ENCODE measurements at regions not wholly inside any gene's neighbourhood (a gene's known extent, or its start where the extent isn't known, plus 50 kb on each side); places are given as distances from the start of the nearest gene placed in this dataset.

DNA sequence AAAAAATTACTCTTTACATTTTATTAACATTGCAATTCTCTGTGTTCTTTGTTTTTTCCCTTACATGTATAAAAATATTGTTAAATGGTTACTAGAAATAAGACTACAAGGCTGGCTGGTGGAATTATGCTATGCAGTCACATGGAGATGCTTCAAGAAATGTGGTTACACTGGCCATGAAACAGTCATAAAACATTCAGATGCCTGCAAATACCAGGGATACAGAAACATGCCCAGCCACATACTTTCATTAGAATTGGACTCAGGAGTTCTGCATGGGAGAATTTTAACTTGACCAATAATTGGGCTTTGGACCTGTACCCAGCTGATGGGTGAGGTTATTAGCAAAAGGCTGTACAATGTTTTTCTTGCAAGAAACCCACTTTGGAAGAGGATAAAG lies 1407.7 kb upstream of the SLC10A2 start:
- Histone ChIP-seq H3K9me3 (replicated peaks in 1 of 2; ENCODE audit: control insufficient read depth in 2 of 2, insufficient read depth in 1 of 2, low read depth in 1 of 2, low read length in 2 of 2) (no peaks in the 10 kb centered on the region), H3K18ac (ENCODE audit: low read length) (no peak overlapping the region), H2BK12ac (ENCODE audit: low read length) (no peak overlapping the region), H4K8ac (ENCODE audit: low read depth, low read length) (no peak overlapping the region), H4K91ac (ENCODE audit: low read depth, low read length, poor library complexity) (no peak overlapping the region), H3K27ac (replicated peaks; ENCODE audit: low read length) (no peak overlapping the region), H2AFZ (ENCODE audit: low read length) (peak overlapping the region; percentile 18), H2BK15ac (ENCODE audit: low read length) (no peak overlapping the region), H2BK5ac (ENCODE audit: low read length) (no peak overlapping the region), H2BK120ac (ENCODE audit: low read depth, low read length) (no peak overlapping the region), H3K4me1 (ENCODE audit: control insufficient read depth in 2 of 2, insufficient read depth in 1 of 2, low read depth in 1 of 2, low read length in 2 of 2) (no peaks in the 10 kb centered on the region), H3K14ac (ENCODE audit: low read length) (no peak overlapping the region), H3K23ac (ENCODE audit: low read depth, low read length, poor library complexity) (no peak overlapping the region), H3K4me3 (ENCODE audit: low read length in 2 of 2) (no peak overlapping the region), H3K4ac (ENCODE audit: low read length) (no peak overlapping the region), H3K79me1 (ENCODE audit: low read depth, low read length) (no peaks in the 10 kb centered on the region), H2AK5ac (ENCODE audit: low read depth, low read length) (no peak overlapping the region), H3K4me2 (ENCODE audit: insufficient read depth, low read length, poor library complexity, severe bottlenecking) (no peak overlapping the region), H3K27me3 (ENCODE audit: control insufficient read depth in 3 of 3, insufficient read depth in 3 of 3, low read depth in 1 of 3, low read length in 3 of 3) (no peaks in the 10 kb centered on the region), H3K9ac (ENCODE audit: low read depth, low read length, poor library complexity) (no peak overlapping the region), H3K36me3 (replicated peaks in 1 of 2; ENCODE audit: control insufficient read depth in 2 of 2, insufficient read depth in 2 of 2, low read length in 2 of 2) (no peaks in the 10 kb centered on the region)
- DNase-seq (ENCODE audit: low spot score), result no peak

DNA sequence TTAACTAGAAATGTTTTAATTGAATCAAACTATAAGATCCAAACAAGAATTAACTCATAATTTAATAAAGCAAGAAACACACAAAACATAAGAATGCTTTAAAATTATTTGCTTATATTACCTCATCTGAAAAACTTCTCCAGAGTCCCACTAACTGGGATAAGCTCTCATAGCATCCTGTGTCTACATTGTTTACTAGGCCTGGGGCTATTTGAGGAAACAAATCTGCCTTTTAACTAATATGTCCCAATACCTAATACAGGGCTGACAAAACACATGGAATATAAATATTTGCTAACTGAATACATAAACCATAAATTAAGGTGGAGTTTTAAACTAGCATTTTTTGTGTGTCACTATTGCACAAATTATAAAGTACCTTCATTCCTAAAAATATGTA lies 1399.8 kb upstream of the SLC10A2 start:
- Histone ChIP-seq H3K9ac (ENCODE audit: low read depth, low read length, poor library complexity) (no peak overlapping the region), H3K18ac (ENCODE audit: low read length) (no peak overlapping the region), H3K4me2 (ENCODE audit: insufficient read depth, low read length, poor library complexity, severe bottlenecking) (no peak overlapping the region), H3K4ac (ENCODE audit: low read length) (no peak overlapping the region), H2AFZ (ENCODE audit: low read length) (no peak overlapping the region), H2BK5ac (ENCODE audit: low read length) (no peak overlapping the region), H3K4me1 (ENCODE audit: control insufficient read depth in 2 of 2, insufficient read depth in 1 of 2, low read depth in 1 of 2, low read length in 2 of 2) (peaks cover 0 to under 1% of the 10 kb centered on the region in 2 donors), H4K8ac (ENCODE audit: low read depth, low read length) (no peak overlapping the region), H2AK5ac (ENCODE audit: low read depth, low read length) (no peak overlapping the region), H3K9me3 (replicated peaks in 1 of 2; ENCODE audit: control insufficient read depth in 2 of 2, insufficient read depth in 1 of 2, low read depth in 1 of 2, low read length in 2 of 2) (no peaks in the 10 kb centered on the region), H3K14ac (ENCODE audit: low read length) (no peak overlapping the region), H3K79me1 (ENCODE audit: low read depth, low read length) (no peaks in the 10 kb centered on the region), H2BK12ac (ENCODE audit: low read length) (no peak overlapping the region), H3K27me3 (ENCODE audit: control insufficient read depth in 3 of 3, insufficient read depth in 3 of 3, low read depth in 1 of 3, low read length in 3 of 3) (no peaks in the 10 kb centered on the region), H4K91ac (ENCODE audit: low read depth, low read length, poor library complexity) (no peak overlapping the region), H3K4me3 (ENCODE audit: low read length in 2 of 2) (no peak overlapping the region), H2BK120ac (ENCODE audit: low read depth, low read length) (no peak overlapping the region), H2BK15ac (ENCODE audit: low read length) (no peak overlapping the region), H3K27ac (replicated peaks; ENCODE audit: low read length) (no peak overlapping the region), H3K36me3 (replicated peaks in 1 of 2; ENCODE audit: control insufficient read depth in 2 of 2, insufficient read depth in 2 of 2, low read length in 2 of 2) (no peaks in the 10 kb centered on the region), H3K23ac (ENCODE audit: low read depth, low read length, poor library complexity) (no peak overlapping the region)
- DNase-seq (ENCODE audit: low spot score), result no peak

- Histone ChIP-seq H2BK5ac (ENCODE audit: low read length) (no peak overlapping the region), H3K9ac (ENCODE audit: low read depth, low read length, poor library complexity) (no peak overlapping the region), H4K8ac (ENCODE audit: low read depth, low read length) (no peak overlapping the region), H2BK12ac (ENCODE audit: low read length) (no peak overlapping the region), H3K14ac (ENCODE audit: low read length) (no peak overlapping the region), H2AK5ac (ENCODE audit: low read depth, low read length) (no peak overlapping the region), H3K4me2 (ENCODE audit: insufficient read depth, low read length, poor library complexity, severe bottlenecking) (no peak overlapping the region), H3K9me3 (replicated peaks in 1 of 2; ENCODE audit: control insufficient read depth in 2 of 2, insufficient read depth in 1 of 2, low read depth in 1 of 2, low read length in 2 of 2) (peaks cover 0 to 3% of the 10 kb centered on the region in 2 donors), H3K4ac (ENCODE audit: low read length) (no peak overlapping the region), H3K4me1 (ENCODE audit: control insufficient read depth in 2 of 2, insufficient read depth in 1 of 2, low read depth in 1 of 2, low read length in 2 of 2) (peaks cover 0 to 6% of the 10 kb centered on the region in 2 donors), H3K27ac (replicated peaks; ENCODE audit: low read length) (no peak overlapping the region), H3K79me1 (ENCODE audit: low read depth, low read length) (no peaks in the 10 kb centered on the region), H4K91ac (ENCODE audit: low read depth, low read length, poor library complexity) (no peak overlapping the region), H3K18ac (ENCODE audit: low read length) (no peak overlapping the region), H3K4me3 (ENCODE audit: low read length in 2 of 2) (peak overlapping the region in 1 of 2 donors; percentile 29), H3K36me3 (replicated peaks in 1 of 2; ENCODE audit: control insufficient read depth in 2 of 2, insufficient read depth in 2 of 2, low read length in 2 of 2) (no peaks in the 10 kb centered on the region), H2BK120ac (ENCODE audit: low read depth, low read length) (no peak overlapping the region), H3K23ac (ENCODE audit: low read depth, low read length, poor library complexity) (no peak overlapping the region), H2BK15ac (ENCODE audit: low read length) (no peak overlapping the region), H3K27me3 (ENCODE audit: control insufficient read depth in 3 of 3, insufficient read depth in 3 of 3, low read depth in 1 of 3, low read length in 3 of 3) (no peaks in the 10 kb centered on the region), H2AFZ (ENCODE audit: low read length) (peak overlapping the region; percentile 65)
- whole genome bisulfite sequencing, 2 donors (ENCODE audit: extremely low coverage in 2 of 2, insufficient read length in 2 of 2, insufficient replicate concordance in 1 of 2), result no CpG with 5 or more reads among the region's 4 CpGs
- DNase-seq (ENCODE audit: low spot score), result peak; percentile 8
These were observed 1394.8 kb upstream of the SLC10A2 start for GRCh38 chr13:104461049-104461448.

- WGBS, 2 donors (ENCODE audit: extremely low coverage in 2 of 2, insufficient read length in 2 of 2, insufficient replicate concordance in 1 of 2), result no CpG with 5 or more reads among the region's 2 CpGs
- no peak overlapping the region for H3K4me3 ChIP-seq (ENCODE audit: low read length in 2 of 2)
These were observed 1394.3 kb upstream of the SLC10A2 start for GRCh38 chr13:104460554-104460953.

More at GRCh38 chr13:104460554-104460953, 1394.3 kb upstream of the SLC10A2 start:
- no peaks in the 10 kb centered on the region for H3K27me3 ChIP-seq (ENCODE audit: control insufficient read depth in 3 of 3, insufficient read depth in 3 of 3, low read depth in 1 of 3, low read length in 3 of 3)
- no peak overlapping the region for H2BK120ac ChIP-seq (ENCODE audit: low read depth, low read length)
- peaks cover 0 to 3% of the 10 kb centered on the region in 2 donors for H3K9me3 ChIP-seq (replicated peaks in 1 of 2; ENCODE audit: control insufficient read depth in 2 of 2, insufficient read depth in 1 of 2, low read depth in 1 of 2, low read length in 2 of 2)
- H3K23ac ChIP-seq (ENCODE audit: low read depth, low read length, poor library complexity), result no peak overlapping the region
- peaks cover 0 to 6% of the 10 kb centered on the region in 2 donors for H3K4me1 ChIP-seq (ENCODE audit: control insufficient read depth in 2 of 2, insufficient read depth in 1 of 2, low read depth in 1 of 2, low read length in 2 of 2)
- H2BK15ac ChIP-seq (ENCODE audit: low read length), result no peak overlapping the region
- H3K36me3 ChIP-seq (replicated peaks in 1 of 2; ENCODE audit: control insufficient read depth in 2 of 2, insufficient read depth in 2 of 2, low read length in 2 of 2), result no peaks in the 10 kb centered on the region
- no peak overlapping the region for H3K14ac ChIP-seq (ENCODE audit: low read length)
- no peak overlapping the region for H3K27ac ChIP-seq (replicated peaks; ENCODE audit: low read length)
- no peak overlapping the region for H4K91ac ChIP-seq (ENCODE audit: low read depth, low read length, poor library complexity)
- no peak overlapping the region for H3K9ac ChIP-seq (ENCODE audit: low read depth, low read length, poor library complexity)
- no peak for DNase-seq (ENCODE audit: low spot score)
- H2AK5ac ChIP-seq (ENCODE audit: low read depth, low read length), result no peak overlapping the region
- H3K4me2 ChIP-seq (ENCODE audit: insufficient read depth, low read length, poor library complexity, severe bottlenecking), result no peak overlapping the region
- no peak overlapping the region for H2BK5ac ChIP-seq (ENCODE audit: low read length)
- no peak overlapping the region for H4K8ac ChIP-seq (ENCODE audit: low read depth, low read length)
- H2BK12ac ChIP-seq (ENCODE audit: low read length), result no peak overlapping the region
- H3K4ac ChIP-seq (ENCODE audit: low read length), result no peak overlapping the region
- peak overlapping the region; percentile 65 for H2AFZ ChIP-seq (ENCODE audit: low read length)
- no peak overlapping the region for H3K18ac ChIP-seq (ENCODE audit: low read length)
- no peaks in the 10 kb centered on the region for H3K79me1 ChIP-seq (ENCODE audit: low read depth, low read length)

All from neuronal stem cell (in vitro differentiated cells).